ENCODE measurements at regions not wholly inside any gene's neighbourhood (a gene's known extent, or its start where the extent isn't known, plus 50 kb on each side); places are given as distances from the start of the nearest gene placed in this dataset.
A peak's percentile ranks its signal among the peaks of the same experiment; 100 is the strongest.

DNA sequence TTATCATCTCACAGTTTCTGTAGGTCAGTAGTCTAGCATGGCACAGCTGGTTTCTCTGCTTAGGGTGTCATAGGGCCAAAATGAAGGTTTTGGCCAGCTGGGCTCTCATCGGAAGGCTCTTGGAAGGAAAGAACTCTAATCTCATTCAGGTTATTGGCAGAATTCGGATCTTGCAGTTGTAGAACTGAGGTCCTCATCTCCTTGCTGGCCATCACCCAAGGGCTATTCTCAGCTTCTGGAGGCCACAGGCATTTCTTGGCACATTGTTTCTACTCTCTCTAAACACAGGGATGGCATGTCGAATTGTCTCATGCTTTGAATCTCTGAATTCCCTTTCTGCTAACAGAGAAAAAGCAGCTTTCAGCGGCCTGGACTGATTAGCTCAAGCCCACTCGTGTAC is 258.0 kb upstream of the SMARCA2 start:
- DNase-seq (ENCODE audit: low spot score): no peak

DNA sequence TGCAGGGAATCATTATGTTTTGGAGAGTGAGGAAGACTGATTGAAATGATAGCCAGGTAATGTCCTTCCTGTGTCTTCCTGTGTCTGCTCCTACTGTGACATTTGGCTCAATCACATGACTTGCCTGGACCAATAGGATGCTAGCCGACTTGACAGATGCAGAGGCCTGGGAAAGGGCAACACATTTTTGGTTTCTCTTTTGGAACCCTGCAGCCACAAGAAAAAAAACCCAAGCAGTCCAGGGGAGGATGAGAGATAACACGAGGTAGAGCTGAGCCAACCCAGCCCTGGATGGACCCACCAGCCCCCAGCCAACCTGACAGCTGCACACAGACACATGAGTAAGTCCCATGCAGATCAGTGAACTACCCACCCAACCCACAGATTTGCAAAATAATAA is 256.1 kb upstream of the SMARCA2 start:
- peak; percentile 2 for DNase-seq (ENCODE audit: low spot score)

DNA sequence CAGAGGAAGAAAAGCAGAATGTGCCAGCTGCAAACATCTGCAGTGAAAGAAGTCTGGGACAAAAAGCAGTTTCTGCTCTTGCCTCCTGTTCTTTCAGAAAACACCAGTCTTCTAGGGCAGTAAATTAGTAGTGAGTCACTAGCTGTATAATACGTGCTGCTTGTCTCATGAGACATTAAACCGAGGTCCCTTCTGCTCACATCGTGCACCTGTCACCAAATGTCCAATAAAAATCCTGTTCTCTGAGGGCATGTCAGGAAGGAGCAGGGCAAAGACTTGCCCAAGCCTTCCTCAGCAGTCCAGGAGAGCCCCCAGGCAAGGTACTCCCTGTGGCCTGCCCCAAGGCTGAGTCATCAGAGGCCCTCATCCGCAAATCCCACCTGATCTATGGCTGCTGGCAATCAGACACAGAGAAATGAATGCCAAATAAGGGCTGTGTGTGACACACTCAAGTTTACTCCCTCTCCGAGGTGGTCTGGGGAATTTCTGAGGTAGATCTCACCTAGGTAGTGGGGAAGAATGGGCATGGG is 255.3 kb upstream of the SMARCA2 start:
- DNase-seq (ENCODE audit: low spot score): no peak

DNA sequence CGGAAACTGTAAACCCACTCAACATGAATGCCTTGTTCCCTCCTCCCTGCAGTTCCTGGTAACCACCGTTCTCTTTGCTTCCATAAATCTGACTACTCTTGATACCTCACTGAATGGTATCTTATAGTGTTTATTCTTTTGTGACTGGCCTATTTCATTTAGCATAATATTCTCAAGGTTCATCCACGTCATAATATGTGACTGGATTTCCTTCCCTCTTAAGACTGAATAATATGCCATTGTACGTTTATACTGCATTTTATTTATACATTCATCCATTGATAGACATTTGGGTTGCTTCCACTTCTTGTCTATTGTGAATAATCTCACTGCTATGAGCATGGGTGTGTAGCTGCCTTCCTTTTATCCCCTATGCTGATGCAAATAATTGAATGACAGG is 253.3 kb upstream of the SMARCA2 start:
- DNase-seq (ENCODE audit: low spot score): no peak

DNA sequence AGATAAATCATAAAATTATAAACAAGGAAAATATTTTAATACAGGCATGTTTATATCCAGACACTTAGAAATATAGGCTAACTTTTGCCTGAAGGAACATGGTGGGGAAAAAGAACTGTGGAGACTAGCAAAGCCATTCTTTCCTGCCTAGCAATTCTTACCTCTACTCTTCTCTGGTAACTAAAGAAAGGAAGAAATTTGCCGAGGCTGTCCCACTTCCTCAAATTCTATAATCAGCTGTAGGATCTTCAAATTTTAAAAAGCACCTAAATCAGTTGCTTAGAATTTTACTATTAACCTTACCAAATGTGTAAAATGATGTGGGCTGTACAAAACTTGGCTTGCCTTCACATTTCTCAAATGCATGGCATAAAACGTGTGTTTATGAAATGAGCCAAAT is 249.1 kb upstream of the SMARCA2 start:
- DNase-seq (ENCODE audit: low spot score): no peak

DNA sequence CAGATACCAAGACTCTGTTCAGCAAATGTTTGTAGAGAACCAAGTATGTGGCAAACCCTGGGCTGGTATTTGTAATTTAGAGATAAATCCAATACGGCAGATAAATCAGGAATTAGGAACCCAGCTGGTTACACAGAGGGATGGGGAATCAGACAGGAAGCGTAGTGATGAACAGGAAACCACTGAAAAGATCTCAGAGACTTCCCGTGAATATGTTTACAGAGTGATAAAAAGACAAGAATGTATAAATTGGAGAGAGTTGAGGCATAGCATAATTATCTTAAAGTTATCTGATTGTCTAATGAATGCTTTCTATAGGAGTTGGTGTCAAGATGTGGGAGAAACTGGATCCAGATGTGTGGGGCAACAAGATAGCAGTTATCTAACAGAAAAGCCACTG is 246.6 kb upstream of the SMARCA2 start:
- DNase-seq (ENCODE audit: low spot score): no peak

DNA sequence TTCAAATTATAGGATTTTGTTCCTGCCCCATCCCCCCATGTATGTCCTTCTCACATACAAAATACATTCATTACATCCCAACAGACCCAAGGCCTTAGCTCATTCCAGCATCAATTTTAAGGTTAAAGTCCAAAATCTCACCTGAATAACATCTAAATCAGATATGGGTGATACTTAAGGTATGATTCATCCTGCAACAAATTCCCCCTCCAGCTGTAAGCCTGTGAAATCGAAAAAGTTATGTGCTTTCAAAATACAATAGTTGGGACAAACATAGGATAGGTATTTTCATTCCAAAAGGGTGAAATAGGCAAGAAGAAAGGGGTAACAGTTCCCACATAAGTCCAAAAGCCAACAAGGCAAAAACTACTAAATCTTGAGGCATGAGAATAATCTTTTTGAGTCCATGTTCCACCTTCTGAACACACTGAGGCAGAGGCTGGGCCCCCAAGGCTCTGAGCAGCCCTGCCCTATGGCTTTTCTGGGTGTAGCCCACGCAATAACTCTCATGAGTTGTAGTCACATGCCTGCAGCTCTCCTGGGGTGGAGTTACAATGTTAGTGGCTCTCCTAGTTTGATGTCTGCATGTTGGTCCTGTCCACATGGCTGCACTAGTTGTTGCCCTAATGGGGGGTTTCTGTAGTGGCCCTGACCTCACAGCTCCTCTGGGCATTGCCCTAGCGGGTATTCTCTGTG is 243.9 kb upstream of the SMARCA2 start:
- DNase-seq (ENCODE audit: low spot score): no peak

DNA sequence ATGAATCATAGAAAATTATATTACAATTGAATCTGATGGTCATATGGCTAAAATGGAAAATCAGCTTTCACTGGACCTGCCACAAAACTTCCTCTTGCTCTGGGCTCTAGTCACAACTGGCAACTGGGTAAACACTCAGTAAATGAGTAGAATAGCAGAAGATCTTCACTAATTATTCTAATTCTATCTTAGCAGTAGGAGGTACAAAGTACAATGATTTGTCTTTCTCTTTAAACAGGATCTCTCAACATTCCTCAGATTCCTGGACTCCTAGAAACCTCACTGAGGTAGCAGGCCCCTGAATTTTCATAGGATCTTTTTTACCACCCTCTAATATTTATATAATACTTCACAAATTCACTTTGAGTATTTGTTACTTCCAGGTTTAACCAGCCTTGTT is 239.9 kb upstream of the SMARCA2 start:
- DNase-seq (ENCODE audit: low spot score): no peak

DNA sequence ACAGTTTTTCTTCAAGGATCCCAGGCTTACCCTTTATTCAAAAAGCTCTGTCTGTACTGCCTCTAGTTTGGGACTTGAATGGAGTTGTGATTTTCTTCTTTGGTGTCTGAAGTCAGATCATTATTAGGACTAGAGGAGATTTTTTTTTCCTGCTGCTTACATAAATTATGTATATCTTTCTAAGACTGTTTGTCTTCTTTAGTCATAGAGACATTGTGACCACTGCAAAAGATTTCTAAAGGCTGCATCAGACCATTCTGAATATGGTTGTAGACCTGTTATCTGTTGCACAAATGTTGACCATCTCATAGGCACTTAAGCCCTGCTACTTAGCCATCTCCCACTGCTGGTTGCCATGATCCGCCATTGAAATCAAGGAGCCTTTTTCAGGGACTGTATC is 238.5 kb upstream of the SMARCA2 start:
- no peak for DNase-seq (ENCODE audit: low spot score)

DNA sequence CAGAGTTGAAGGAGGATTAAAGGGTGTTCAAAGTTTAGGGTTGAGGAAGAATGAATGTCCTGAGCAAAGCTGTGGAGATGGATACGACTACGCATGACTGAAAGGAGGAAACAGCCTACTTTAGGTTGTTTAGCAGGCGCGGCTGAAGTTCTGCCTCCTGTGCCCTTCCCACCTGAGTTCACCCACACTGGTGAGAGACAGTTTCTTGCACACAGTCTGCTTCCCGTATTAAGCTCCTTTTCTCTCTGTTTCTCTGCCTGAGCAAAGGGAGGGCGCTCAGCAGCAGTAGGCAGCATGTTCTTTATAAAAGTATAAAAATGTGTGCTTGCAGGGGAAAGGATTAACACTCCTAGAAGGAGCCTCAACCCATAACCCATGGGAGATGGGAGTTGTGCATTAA is 224.0 kb upstream of the SMARCA2 start:
- no peak for DNase-seq (ENCODE audit: low spot score)

DNA sequence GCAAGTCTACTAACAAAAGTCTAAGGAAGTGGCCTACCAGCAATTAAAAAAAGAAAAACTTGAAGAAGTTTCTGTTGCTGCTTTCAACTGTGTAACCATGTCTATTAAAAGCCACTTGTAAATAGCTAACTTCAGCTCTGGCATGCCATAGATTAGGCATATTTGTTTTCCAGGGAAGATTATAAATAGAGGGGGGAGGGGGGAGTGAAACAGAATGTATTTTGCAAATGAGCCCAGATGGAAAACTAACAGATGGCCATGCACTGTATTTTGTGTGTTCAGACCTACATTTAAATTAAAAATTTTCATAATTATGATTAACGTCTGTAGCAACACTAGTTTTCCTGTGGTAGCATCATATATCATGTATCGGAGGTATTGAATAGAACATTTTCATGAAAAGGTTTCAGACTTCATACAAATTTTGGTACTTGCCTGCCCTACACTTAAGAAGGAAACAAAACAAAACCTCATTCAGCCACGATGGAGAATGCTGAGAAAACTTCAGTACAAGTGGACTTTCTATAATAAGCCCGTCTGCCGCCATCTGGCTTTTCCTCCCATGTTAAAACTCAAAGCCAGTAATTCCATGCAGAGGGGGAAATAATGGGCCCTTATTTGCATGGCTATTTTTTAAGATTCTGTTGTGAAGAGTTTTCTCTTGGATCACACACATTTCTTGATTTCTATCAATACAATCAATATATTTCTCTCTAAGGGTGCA is 220.4 kb upstream of the SMARCA2 start:
- no peak for DNase-seq (ENCODE audit: low spot score)

DNA sequence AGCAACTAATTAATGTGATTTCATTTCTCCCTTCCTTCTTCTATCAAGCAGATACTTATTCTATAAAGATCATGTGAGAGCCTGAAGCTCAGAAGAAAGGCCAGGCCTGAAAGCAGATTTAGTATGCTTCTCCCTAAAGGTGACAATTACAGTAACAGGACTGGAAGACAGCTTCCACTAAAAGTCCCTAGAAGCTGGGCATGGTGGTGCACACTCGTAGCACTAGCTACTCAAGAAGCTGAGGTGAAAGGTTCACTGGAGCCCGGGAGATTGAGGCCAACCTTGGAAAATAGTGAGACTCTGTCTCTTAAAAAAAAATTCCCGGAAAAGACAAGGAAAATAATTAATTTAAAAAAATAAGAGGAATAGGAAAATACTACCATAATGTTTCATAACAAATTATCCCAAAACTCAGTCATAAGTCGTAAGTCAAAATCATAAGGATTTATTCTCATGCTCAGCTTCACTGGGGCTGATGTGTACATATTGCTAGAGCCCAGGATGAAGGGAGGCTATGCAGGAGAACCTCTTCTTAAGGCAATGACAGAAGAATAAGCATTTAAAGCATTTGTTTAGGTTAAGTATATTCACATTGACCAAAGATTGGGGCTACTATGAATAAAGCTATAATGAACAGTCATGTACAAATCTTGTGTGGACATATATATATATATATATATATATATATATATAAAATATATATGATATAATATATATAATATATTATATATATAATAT is 210.8 kb upstream of the SMARCA2 start:
- DNase-seq (ENCODE audit: low spot score): no peak

DNA sequence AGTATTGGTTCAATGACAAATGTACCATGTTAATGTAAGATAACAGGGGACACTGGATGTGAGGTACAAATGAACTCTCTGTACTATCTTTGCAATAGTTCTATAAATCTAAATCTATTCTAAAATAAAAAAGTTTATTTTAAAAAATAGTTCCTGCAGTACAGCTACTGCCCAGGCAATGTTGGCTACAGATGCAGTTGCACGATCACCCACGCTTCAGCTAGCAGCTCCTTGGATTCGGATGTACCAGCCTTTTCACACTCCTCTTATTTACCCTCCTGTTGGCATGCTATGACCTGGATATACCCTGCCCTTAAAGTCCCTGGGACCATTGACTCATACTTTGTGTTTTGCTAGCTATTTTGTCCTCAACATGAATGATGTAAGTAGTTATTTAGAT is 185.4 kb upstream of the SMARCA2 start:
- no peak for DNase-seq (ENCODE audit: low spot score)

DNA sequence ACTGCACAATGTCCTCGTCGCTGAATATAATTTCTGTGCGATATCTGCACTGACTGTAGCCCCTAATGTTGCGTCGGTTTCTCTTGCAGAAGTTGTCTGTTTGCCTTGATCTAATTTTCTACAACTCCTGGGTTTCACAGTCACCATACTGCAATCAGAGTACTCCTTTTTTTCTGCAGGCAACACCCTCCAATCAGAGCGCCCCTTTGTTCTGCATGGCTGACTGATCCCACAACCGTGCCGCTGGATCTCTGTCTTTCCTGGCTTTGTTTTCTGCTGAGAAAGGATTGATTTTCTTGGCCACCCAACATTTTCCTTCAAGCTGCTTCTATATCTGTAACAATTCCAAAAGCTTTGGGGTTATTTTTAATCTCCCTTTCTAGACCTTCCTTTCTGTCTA is 182.2 kb upstream of the SMARCA2 start:
- no peak for DNase-seq (ENCODE audit: low spot score)

DNA sequence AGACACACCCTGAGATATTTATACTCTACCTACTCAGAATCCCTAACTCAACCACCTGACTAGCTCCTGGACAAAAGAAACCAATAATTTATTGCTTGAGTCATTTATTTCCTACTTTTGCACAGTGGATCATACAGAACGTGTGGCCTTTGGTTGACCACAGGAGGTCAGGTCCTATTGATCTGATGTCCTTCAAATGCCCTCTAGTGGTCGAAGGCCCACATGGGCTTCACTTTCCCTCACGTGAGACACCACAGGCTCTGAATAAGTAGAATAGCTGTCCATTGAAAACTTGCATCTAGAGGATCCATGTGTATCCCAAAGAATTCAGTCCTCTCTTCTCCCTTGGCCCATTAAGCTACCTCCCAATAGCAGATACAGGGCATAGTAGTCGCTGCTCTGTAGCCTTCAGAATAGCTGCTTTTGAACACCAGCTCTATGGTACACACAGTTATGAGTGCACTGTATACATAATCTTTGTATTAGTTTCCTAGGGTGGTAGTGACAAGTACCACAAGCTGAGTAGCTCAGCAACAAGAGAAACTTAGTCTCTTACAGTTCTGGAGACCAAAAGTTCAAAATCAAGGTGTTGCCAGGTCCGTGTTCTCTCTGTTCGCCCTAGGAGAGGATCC is 177.6 kb upstream of the SMARCA2 start:
- DNase-seq (ENCODE audit: low spot score): peak; percentile 16

DNA sequence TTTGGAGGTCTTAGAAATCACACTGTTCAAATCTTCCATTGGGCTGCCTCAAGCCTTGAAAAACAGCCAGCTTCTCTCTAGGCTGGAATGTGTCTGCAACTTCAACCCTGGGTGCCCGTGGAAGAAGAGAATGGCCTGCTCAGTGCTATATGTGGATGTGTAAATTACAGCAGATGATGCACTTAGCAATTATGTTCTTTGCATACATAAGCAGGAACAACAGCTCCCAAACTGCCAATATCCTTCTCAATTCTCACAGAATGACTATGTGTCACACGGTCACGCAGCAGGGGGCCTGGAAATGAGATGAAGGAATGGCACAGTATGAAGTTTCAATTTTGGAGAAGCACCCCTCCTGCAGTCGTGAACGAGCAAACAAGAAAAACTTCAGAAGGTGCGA is 175.2 kb upstream of the SMARCA2 start:
- no peak for DNase-seq (ENCODE audit: low spot score)

DNA sequence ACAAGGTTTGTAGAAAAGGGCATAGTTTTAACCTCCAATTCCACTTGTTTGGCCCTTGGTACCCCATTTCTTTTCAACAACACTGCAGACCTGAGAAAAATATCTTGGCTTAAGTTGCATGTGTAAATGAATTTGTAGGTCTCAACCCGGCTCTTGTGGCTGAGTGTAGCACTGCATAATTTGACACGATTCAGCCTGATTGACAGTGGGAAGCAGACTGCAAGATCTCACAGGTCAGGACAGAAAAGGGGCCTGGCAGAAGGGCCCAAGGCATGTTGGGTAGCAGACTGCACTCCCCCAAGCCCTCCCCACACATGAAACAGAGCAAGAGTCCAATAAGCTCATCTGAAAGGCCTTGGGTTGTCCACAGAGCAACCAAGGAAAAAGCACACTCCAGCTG is 169.7 kb upstream of the SMARCA2 start:
- no peak for DNase-seq (ENCODE audit: low spot score)

DNA sequence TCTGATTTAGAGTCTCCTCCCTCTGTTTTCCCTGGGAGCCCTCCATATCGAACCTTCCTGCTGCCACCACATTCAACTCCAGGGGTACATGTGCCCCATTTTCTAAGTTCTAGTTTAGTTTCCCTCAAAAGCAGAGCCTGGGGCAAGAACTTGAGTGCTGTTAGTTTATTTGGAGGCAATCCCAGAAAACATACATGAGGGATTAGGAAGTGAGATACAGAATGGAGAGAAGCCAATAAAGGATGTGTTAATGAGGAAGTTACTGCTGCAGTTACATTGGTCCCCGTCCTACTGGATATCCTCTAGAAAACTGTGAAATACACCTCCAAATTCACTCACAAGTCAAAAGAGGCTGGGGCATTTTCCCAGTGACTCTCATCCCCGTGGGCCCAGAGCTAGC is 159.4 kb upstream of the SMARCA2 start:
- no peak for DNase-seq (ENCODE audit: low spot score)

DNA sequence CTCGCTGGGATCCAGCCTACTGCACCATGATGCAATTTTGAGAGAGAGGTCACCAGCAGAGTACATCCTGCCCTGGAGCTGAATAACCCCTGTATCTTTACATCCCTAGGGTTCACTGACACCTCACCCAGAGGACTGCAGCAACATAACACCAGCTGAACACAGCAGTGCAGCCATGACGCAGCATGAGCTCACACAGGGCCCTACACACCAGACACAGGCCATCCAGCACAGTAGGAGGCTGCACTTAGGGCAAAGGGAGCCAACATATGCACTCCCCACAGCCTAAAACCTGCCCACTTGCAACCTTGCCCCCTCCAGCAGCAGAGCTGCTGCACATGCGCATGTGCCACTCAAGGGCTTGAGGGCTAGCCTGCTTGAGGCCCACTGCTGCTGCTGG is 157.3 kb upstream of the SMARCA2 start:
- no peak for DNase-seq (ENCODE audit: low spot score)

DNA sequence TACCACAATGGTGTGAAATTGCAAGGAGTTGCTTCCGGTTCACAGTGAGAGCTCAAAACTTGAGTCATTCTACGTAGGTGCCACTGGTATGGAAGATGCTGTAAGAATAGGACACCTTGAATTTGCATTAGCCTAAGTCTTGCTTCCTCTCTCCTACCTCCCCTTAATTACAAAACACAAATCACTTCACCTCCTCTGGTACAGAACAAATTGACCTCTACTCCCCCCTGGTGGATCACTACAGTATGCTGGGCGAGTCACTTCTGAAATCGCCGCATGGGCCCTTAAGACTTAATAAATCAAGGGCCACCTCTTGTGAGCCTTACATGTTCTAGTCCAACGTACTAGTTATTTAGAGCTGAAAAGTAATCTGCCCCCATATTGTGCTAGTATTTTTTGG is 145.3 kb upstream of the SMARCA2 start:
- peak; percentile 47 for DNase-seq (ENCODE audit: low spot score)

DNA sequence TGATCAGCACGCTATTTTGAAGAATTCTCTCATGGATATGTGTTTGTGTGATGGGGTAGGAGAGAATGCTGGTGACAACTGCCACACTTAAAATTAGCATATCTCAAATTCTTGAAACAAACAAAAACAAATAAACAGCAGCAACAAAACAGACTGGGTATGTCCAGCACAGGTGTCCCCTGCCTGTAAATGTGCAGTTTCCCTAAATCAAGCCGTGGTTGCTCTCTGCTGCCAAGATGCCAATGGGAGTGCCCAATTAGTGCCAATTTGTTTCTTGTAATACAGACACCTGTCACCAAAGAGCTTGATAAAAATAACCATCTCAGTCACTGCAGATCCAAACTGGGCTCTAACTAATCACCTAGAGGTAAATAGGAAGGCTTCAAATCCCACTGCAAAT is 144.2 kb upstream of the SMARCA2 start:
- DNase-seq (ENCODE audit: low spot score): no peak

DNA sequence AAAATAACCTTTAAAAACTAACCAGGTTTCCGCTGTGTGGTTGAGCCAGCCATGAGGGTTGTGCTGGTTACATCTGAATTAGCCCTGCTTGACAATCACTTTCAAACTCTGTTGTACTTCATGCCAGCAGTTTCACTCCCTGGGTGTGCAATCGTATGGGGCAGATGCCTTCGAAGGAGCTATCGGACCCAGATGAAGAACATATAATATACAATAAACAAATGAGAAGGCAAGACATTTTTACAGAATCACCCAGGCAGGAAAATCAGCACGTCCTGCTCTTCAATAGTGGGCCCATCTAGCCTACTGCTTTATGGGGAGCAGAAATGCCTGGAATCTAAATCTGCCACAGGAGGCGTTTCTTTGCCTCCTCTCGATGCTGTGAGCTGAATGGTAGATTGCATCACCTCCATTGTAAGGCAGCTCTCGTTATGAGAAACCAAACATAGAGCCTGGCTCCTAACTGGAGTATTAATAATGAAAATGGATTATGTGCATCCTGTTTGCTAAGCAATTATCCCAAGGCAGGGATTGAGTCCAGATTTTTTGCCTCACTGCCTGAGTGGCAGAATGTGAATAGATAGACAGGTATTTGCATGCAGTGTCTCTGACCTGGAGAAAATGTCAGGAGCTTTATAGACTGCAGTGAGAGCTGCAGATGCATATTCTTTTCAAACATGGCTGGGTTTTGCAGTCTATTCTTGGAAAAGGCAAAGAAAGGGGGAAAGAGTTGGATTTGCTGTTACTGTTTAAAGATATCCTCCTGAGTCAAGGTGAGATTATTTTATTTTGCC is 143.3 kb upstream of the SMARCA2 start:
- no peak for DNase-seq (ENCODE audit: low spot score)

All from germinal center (tissue), 1 donor.